CD8-positive, alpha-beta memory T cell (primary cell): ENCODE measurements at regions not wholly inside any gene's neighbourhood (a gene's known extent, or its start where the extent isn't known, plus 50 kb on each side); places are given as distances from the start of the nearest gene placed in this dataset.

ENCODE experiments used
- CTCF ChIA-PET: fragments of 350-600 bp; sonication (Branson Sonifier 250); formaldehyde crosslinking; loops from one replicate; lab custom pipeline; 2021; ENCODE audit warnings: antibody characterized with exemption; lab: Charles Lee
- POLR2A ChIA-PET: fragments of 350-600 bp; sonication (Branson Sonifier 250); formaldehyde crosslinking; loops from one replicate; lab custom pipeline; 2021; ENCODE audit warnings: antibody characterized with exemption; lab: Charles Lee
- DNase-seq, 5 donors: peaks; one replicate each; pipeline versions ENCODE4 v3.0.0 to v3.0.0-alpha.2; 2020 to 2022; ENCODE audit warnings: mixed read lengths in 1 of 5
- H3K27ac ChIP-seq: one replicate; pipeline ENCODE4 v1.7.0; 2013; ENCODE audit warnings: low read depth, mild to moderate bottlenecking, low read length, moderate library complexity
- H3K27me3 ChIP-seq: 2 replicates; pipeline ENCODE4 v1.7.0; 2013; ENCODE audit warnings: low read length, mild to moderate bottlenecking; ENCODE audit not compliant: insufficient read depth, poor library complexity, severe bottlenecking
- H3K36me3 ChIP-seq: 2 replicates; pipeline ENCODE4 v1.7.0; 2013; ENCODE audit warnings: mild to moderate bottlenecking, low read length, moderate library complexity; ENCODE audit not compliant: insufficient read depth
- H3K4me1 ChIP-seq: 2 replicates; pipeline ENCODE4 v1.7.0; 2013; ENCODE audit warnings: mild to moderate bottlenecking, low read length, moderate library complexity; ENCODE audit not compliant: insufficient read depth
- H3K4me3 ChIP-seq: 2 replicates; pipeline ENCODE4 v1.7.0; 2013; ENCODE audit warnings: mild to moderate bottlenecking, low read length
- H3K9me3 ChIP-seq: 2 replicates; pipeline ENCODE4 v1.7.0; 2013; ENCODE audit warnings: mild to moderate bottlenecking, low read length
- H3K27ac Mint-ChIP-seq, 8 donors: one replicate each; pipeline ENCODE4 v1.8.0; 2020 to 2021; ENCODE audit warnings: mixed read lengths in 8 of 8, mild to moderate bottlenecking in 6 of 8, inconsistent platforms in 3 of 8, moderate library complexity in 3 of 8
- H3K27me3 Mint-ChIP-seq, 2 donors: one replicate each; pipeline ENCODE4 v1.8.0; 2020 to 2021; ENCODE audit warnings: mixed read lengths in 2 of 2, mild to moderate bottlenecking in 1 of 2, moderate library complexity in 1 of 2
- H3K36me3 Mint-ChIP-seq, 3 donors: one replicate each; pipeline ENCODE4 v1.8.0; 2020 to 2021; ENCODE audit warnings: mixed read lengths in 3 of 3, inconsistent platforms in 1 of 3, mild to moderate bottlenecking in 1 of 3
- H3K4me1 Mint-ChIP-seq, 3 donors: one replicate each; pipeline ENCODE4 v1.8.0; 2020 to 2021; ENCODE audit warnings: mixed read lengths in 3 of 3, inconsistent platforms in 1 of 3, mild to moderate bottlenecking in 1 of 3
- H3K4me3 Mint-ChIP-seq, 7 donors: one replicate each; pipeline ENCODE4 v1.8.0; 2020 to 2021; ENCODE audit warnings: mixed read lengths in 7 of 7, mild to moderate bottlenecking in 6 of 7, moderate library complexity in 4 of 7, inconsistent platforms in 2 of 7
- H3K9me3 Mint-ChIP-seq, 5 donors: one replicate each; pipeline ENCODE4 v1.8.0; 2020 to 2022; ENCODE audit warnings: mixed read lengths in 5 of 5, mild to moderate bottlenecking in 3 of 5, moderate library complexity in 2 of 5, inconsistent platforms in 1 of 5

- no peak overlapping the region for H3K27ac ChIP-seq
- CTCF ChIA-PET = no interaction called here
- Mint-ChIP-seq H3K9me3 (peaks cover 0 to 1% (median 0%) of the 10 kb centered on the region in 5 donors), H3K27me3 (peaks cover 0 to 1% of the 10 kb centered on the region in 2 donors), H3K36me3 (no peaks in the 10 kb centered on the region), H3K4me3 (no peak overlapping the region), H3K27ac (no peak overlapping the region), H3K4me1 (peaks cover 0 to 9% (median 7%) of the 10 kb centered on the region in 3 donors)
- H3K4me1 ChIP-seq = no peaks in the 10 kb centered on the region
- DNase-seq = no peak
- POLR2A ChIA-PET = no interaction called here
- H3K36me3 ChIP-seq = no peaks in the 10 kb centered on the region
- no peaks in the 10 kb centered on the region for H3K9me3 ChIP-seq
- H3K4me3 ChIP-seq = no peak overlapping the region
- no peaks in the 10 kb centered on the region for H3K27me3 ChIP-seq
These were observed 179.7 kb downstream of the ANKRD30B start for GRCh38 chr18:14927701-14928100.

- ChIA-PET CTCF (no interaction called here), POLR2A (no interaction called here)
- no peak for DNase-seq
- Histone ChIP-seq H3K4me1 (no peaks in the 10 kb centered on the region), H3K4me3 (no peak overlapping the region), H3K9me3 (no peaks in the 10 kb centered on the region), H3K36me3 (no peaks in the 10 kb centered on the region), H3K27me3 (no peaks in the 10 kb centered on the region), H3K27ac (no peak overlapping the region)
- no peaks in the 10 kb centered on the region for H3K36me3 Mint-ChIP-seq
- H3K9me3 Mint-ChIP-seq = peaks cover 0 to 1% (median 0%) of the 10 kb centered on the region in 5 donors
- peaks cover 0 to 9% (median 7%) of the 10 kb centered on the region in 3 donors for H3K4me1 Mint-ChIP-seq
- no peak overlapping the region for H3K27ac Mint-ChIP-seq
- peaks cover 0 to 1% of the 10 kb centered on the region in 2 donors for H3K27me3 Mint-ChIP-seq
- H3K4me3 Mint-ChIP-seq = no peak overlapping the region
These were observed 180.4 kb downstream of the ANKRD30B start for GRCh38 chr18:14928396-14928795.

- POLR2A ChIA-PET = no interaction called here
- CTCF ChIA-PET = no interaction called here
- no peaks in the 10 kb centered on the region for H3K9me3 ChIP-seq
- H3K27me3 ChIP-seq = no peaks in the 10 kb centered on the region
- H3K9me3 Mint-ChIP-seq = peaks cover 0 to 3% (median 0%) of the 10 kb centered on the region in 5 donors
- H3K4me3 Mint-ChIP-seq = no peak overlapping the region
- H3K4me1 ChIP-seq = no peaks in the 10 kb centered on the region
- H3K36me3 Mint-ChIP-seq = no peaks in the 10 kb centered on the region
- DNase-seq = no peak
- H3K27ac Mint-ChIP-seq = no peak overlapping the region
- no peak overlapping the region for H3K4me3 ChIP-seq
- H3K27me3 Mint-ChIP-seq = peaks cover 0 to 1% of the 10 kb centered on the region in 2 donors
- H3K4me1 Mint-ChIP-seq = peaks cover 0 to 5% (median 3%) of the 10 kb centered on the region in 3 donors
- no peaks in the 10 kb centered on the region for H3K36me3 ChIP-seq
- H3K27ac ChIP-seq = no peak overlapping the region
These were observed 182.1 kb downstream of the ANKRD30B start for GRCh38 chr18:14930076-14930475.

- no peak overlapping the region for H3K27ac ChIP-seq
- H3K4me1 Mint-ChIP-seq = peaks cover 0 to under 1% (median 0%) of the 10 kb centered on the region in 3 donors
- no peak for DNase-seq
- H3K27me3 ChIP-seq = no peaks in the 10 kb centered on the region
- no peaks in the 10 kb centered on the region for H3K9me3 ChIP-seq
- H3K36me3 Mint-ChIP-seq = no peaks in the 10 kb centered on the region
- H3K4me3 Mint-ChIP-seq = no peak overlapping the region
- peaks cover 0 to 1% of the 10 kb centered on the region in 2 donors for H3K27me3 Mint-ChIP-seq
- peaks cover 0 to 3% (median 0%) of the 10 kb centered on the region in 5 donors for H3K9me3 Mint-ChIP-seq
- H3K27ac Mint-ChIP-seq = no peak overlapping the region
- H3K4me1 ChIP-seq = no peaks in the 10 kb centered on the region
- ChIA-PET CTCF (no interaction called here), POLR2A (no interaction called here)
- H3K36me3 ChIP-seq = no peaks in the 10 kb centered on the region
- no peak overlapping the region for H3K4me3 ChIP-seq
These were observed 182.6 kb downstream of the ANKRD30B start for GRCh38 chr18:14930576-14930975.

- Histone ChIP-seq H3K36me3 (no peaks in the 10 kb centered on the region), H3K27me3 (no peaks in the 10 kb centered on the region), H3K9me3 (no peaks in the 10 kb centered on the region), H3K4me3 (no peak overlapping the region), H3K4me1 (no peaks in the 10 kb centered on the region), H3K27ac (no peak overlapping the region)
- POLR2A ChIA-PET = no interaction called here
- Mint-ChIP-seq H3K4me3 (no peak overlapping the region), H3K27ac (peak overlapping the region in 1 of 8 donors; percentile 74), H3K36me3 (no peaks in the 10 kb centered on the region), H3K9me3 (peaks cover 0 to 3% (median 0%) of the 10 kb centered on the region in 5 donors), H3K4me1 (no peaks in the 10 kb centered on the region), H3K27me3 (no peaks in the 10 kb centered on the region)
- DNase-seq = no peak
- CTCF ChIA-PET = no interaction called here
These were observed 185.3 kb downstream of the ANKRD30B start for GRCh38 chr18:14933049-14933851.

GRCh38 chr18:14933964-14934363 lies 186.0 kb downstream of the ANKRD30B start:
- POLR2A ChIA-PET = no interaction called here
- Histone ChIP-seq H3K36me3 (no peaks in the 10 kb centered on the region), H3K4me1 (no peaks in the 10 kb centered on the region), H3K4me3 (no peak overlapping the region), H3K27ac (no peak overlapping the region), H3K27me3 (no peaks in the 10 kb centered on the region), H3K9me3 (no peaks in the 10 kb centered on the region)
- CTCF ChIA-PET = no interaction called here
- no peak for DNase-seq
- Mint-ChIP-seq H3K27ac (no peak overlapping the region), H3K4me1 (no peaks in the 10 kb centered on the region), H3K9me3 (peaks cover 0 to 3% (median 0%) of the 10 kb centered on the region in 5 donors), H3K27me3 (no peaks in the 10 kb centered on the region), H3K4me3 (no peak overlapping the region), H3K36me3 (no peaks in the 10 kb centered on the region)

- H3K36me3 Mint-ChIP-seq = no peaks in the 10 kb centered on the region
- peaks cover 0 to 2% (median 0%) of the 10 kb centered on the region in 5 donors for H3K9me3 Mint-ChIP-seq
- H3K4me1 Mint-ChIP-seq = no peaks in the 10 kb centered on the region
- DNase-seq = no peak
- Histone ChIP-seq H3K27ac (no peak overlapping the region), H3K36me3 (no peaks in the 10 kb centered on the region), H3K27me3 (no peaks in the 10 kb centered on the region), H3K9me3 (no peaks in the 10 kb centered on the region), H3K4me1 (no peaks in the 10 kb centered on the region), H3K4me3 (no peak overlapping the region)
- ChIA-PET CTCF (no interaction called here), POLR2A (no interaction called here)
- H3K4me3 Mint-ChIP-seq = no peak overlapping the region
- no peak overlapping the region for H3K27ac Mint-ChIP-seq
- H3K27me3 Mint-ChIP-seq = no peaks in the 10 kb centered on the region
These were observed 187.2 kb downstream of the ANKRD30B start for GRCh38 chr18:14935210-14935609.

- no peak for DNase-seq
- ChIA-PET POLR2A (no interaction called here), CTCF (no interaction called here)
- no peaks in the 10 kb centered on the region for H3K4me1 Mint-ChIP-seq
- Histone ChIP-seq H3K27me3 (no peaks in the 10 kb centered on the region), H3K4me3 (no peak overlapping the region), H3K4me1 (no peaks in the 10 kb centered on the region), H3K9me3 (no peaks in the 10 kb centered on the region), H3K27ac (no peak overlapping the region), H3K36me3 (no peaks in the 10 kb centered on the region)
- peaks cover 0 to 2% (median 0%) of the 10 kb centered on the region in 5 donors for H3K9me3 Mint-ChIP-seq
- no peak overlapping the region for H3K4me3 Mint-ChIP-seq
- no peaks in the 10 kb centered on the region for H3K36me3 Mint-ChIP-seq
- no peak overlapping the region for H3K27ac Mint-ChIP-seq
- H3K27me3 Mint-ChIP-seq = no peaks in the 10 kb centered on the region
These were observed 188.3 kb downstream of the ANKRD30B start for GRCh38 chr18:14936313-14936712.
